K562 (cell line): ENCODE measurements at regions not wholly inside any gene's neighbourhood (a gene's known extent, or its start where the extent isn't known, plus 50 kb on each side); places are given as distances from the start of the nearest gene placed in this dataset.

Source experiments
- ATAC-seq: fragments of 200-7000 bp; cut with Tn5 transposase; 3 replicates; pipeline ENCODE4 v1.9.1; 2020; ENCODE audit warnings: moderate library complexity
- BruUV-seq: library from RNA; stranded (reverse); fragments of 400-500 nt; replicated peaks from 2 replicates; lab custom pipeline; 2021; lab: Mats Ljungman, UMichigan
- CTCF ChIA-PET: fragments of 300-600 bp; formaldehyde crosslinking; extraction: SDS; loops from one replicate; lab custom pipeline; 2021; ENCODE audit warnings: low intra/inter-chr PET ratio; lab: Yijun Ruan, JAX
- POLR2A ChIA-PET: fragments of 300-600, 350-650 bp; sonication (Branson Sonifier 250); formaldehyde crosslinking; extraction: SDS; loops from one replicate; lab custom pipeline; 2021; ENCODE audit warnings: antibody characterized with exemption, inconsistent platforms; lab: Yijun Ruan, JAX
- DNase-seq, 4 experiments: peaks; one replicate each; pipeline versions ENCODE4 v3.0.0 to v3.0.0-alpha.2; 2011 to 2018; ENCODE audit warnings: low spot score in 3 of 4, mixed read lengths in 3 of 4; ENCODE audit errors: extremely low read depth in 1 of 4
- FAIRE-seq: peaks from 2 replicates; lab custom pipeline; 2011; peaks lifted over from hg19 to GRCh38; lab: Jason Lieb, UNC
- H2AFZ ChIP-seq: 2 replicates; pipeline ENCODE4 v1.6.0; 2011; ENCODE audit warnings: low read depth, low read length, control low read depth, inconsistent platforms
- H3K27ac ChIP-seq: fragments of 200-600 bp; 3 replicates; pipeline ENCODE4 v1.8.0; 2011; ENCODE audit warnings: low read depth, mild to moderate bottlenecking, control low read depth, inconsistent platforms, low read length, moderate library complexity, mixed read lengths; ENCODE audit errors: extremely low read depth
- H3K27me3 ChIP-seq, 2 experiments: fragments of 300-600 bp in 1 of 2; 2 replicates in 1 of 2; 3 replicates in 1 of 2; pipeline versions ENCODE4 v1.6.0 to v1.8.0; 2011; ENCODE audit warnings: inconsistent platforms in 2 of 2, low read length in 2 of 2, mild to moderate bottlenecking in 1 of 2, mixed read lengths in 1 of 2, moderate library complexity in 1 of 2; ENCODE audit not compliant: control insufficient read depth in 2 of 2, insufficient read depth in 2 of 2
- H3K36me3 ChIP-seq: fragments of 300-600 bp; 3 replicates; pipeline ENCODE4 v1.8.0; 2011; ENCODE audit warnings: mild to moderate bottlenecking, low read length, inconsistent platforms; ENCODE audit not compliant: control insufficient read depth, insufficient read depth
- H3K4me1 ChIP-seq, 2 experiments: fragments of 200-600 bp in 1 of 2; replicated peaks in 1 of 2; 2 replicates in 1 of 2; 3 replicates in 1 of 2; pipeline versions ENCODE4 v1.5.1 to v1.8.0; 2011; ENCODE audit warnings: inconsistent platforms in 2 of 2, low read length in 2 of 2, mild to moderate bottlenecking in 1 of 2, mixed read lengths in 1 of 2, moderate library complexity in 1 of 2; ENCODE audit not compliant: control insufficient read depth in 2 of 2, insufficient read depth in 2 of 2
- H3K4me2 ChIP-seq: 2 replicates; pipeline ENCODE4 v1.6.1; 2011; ENCODE audit warnings: low read length, control low read depth, inconsistent platforms, mixed read lengths; ENCODE audit not compliant: insufficient read depth
- H3K4me3 ChIP-seq: fragments of 200-600 bp; sonication (generic), shearing (Covaris generic); 2 replicates; pipeline ENCODE4 v1.5.1; 2016; ENCODE audit warnings: control low read depth, inconsistent platforms
- H3K79me2 ChIP-seq: fragments of 200-600 bp; 3 replicates; pipeline ENCODE4 v1.8.0; 2011; ENCODE audit warnings: low read length, inconsistent platforms; ENCODE audit not compliant: control insufficient read depth, insufficient read depth
- H3K9ac ChIP-seq, 2 experiments: 2 replicates each; pipeline versions ENCODE4 v1.6.0 to v1.6.1; 2011; ENCODE audit warnings: low read depth in 2 of 2, low read length in 2 of 2, control low read depth in 1 of 2, inconsistent platforms in 1 of 2, mild to moderate bottlenecking in 1 of 2, mixed read lengths in 1 of 2; ENCODE audit not compliant: insufficient read depth in 1 of 2
- H3K9me1 ChIP-seq: one replicate; pipeline ENCODE4 v1.6.0; 2011; ENCODE audit warnings: inconsistent platforms, mild to moderate bottlenecking, low read length, moderate library complexity; ENCODE audit not compliant: control insufficient read depth, insufficient read depth
- H3K9me3 ChIP-seq: replicated peaks from 2 replicates; pipeline ENCODE4 v1.5.1; 2011; ENCODE audit warnings: low read depth, low read length, inconsistent platforms; ENCODE audit not compliant: control insufficient read depth, insufficient read depth
- H4K20me1 ChIP-seq: replicated peaks from 2 replicates; pipeline ENCODE4 v1.6.1; 2011; ENCODE audit warnings: low read length, inconsistent platforms, mixed read lengths; ENCODE audit not compliant: control insufficient read depth, insufficient read depth
- ATF1 ChIP-seq, 2 experiments: fragments of 450-650 bp in 1 of 2; IDR thresholded peaks; 2 replicates each; pipeline ENCODE4 v1.6.1; 2016; ENCODE audit warnings: missing compliant biosample characterization in 1 of 2, missing genetic modification characterization in 1 of 2
- CCNT2 ChIP-seq: IDR thresholded peaks from 2 replicates; pipeline ENCODE4 v1.6.1; 2011; ENCODE audit warnings: borderline replicate concordance, low read depth, mild to moderate bottlenecking, moderate library complexity, mixed read lengths, low read length; ENCODE audit not compliant: insufficient read length; ENCODE audit errors: extremely low read depth
- FOSL1 ChIP-seq: fragments of 200-800 bp; sonication (Bioruptor generic); conservative IDR thresholded peaks from 2 replicates; pipeline ENCODE4 v1.6.1; 2016; ENCODE audit warnings: missing genetic modification characterization, missing compliant biosample characterization
- FOXA1 ChIP-seq: fragments of 450-650 bp; IDR thresholded peaks from 2 replicates; pipeline ENCODE4 v1.6.1; 2016; ENCODE audit warnings: mild to moderate bottlenecking, borderline replicate concordance
- HMGN3 ChIP-seq: IDR thresholded peaks from 2 replicates; pipeline ENCODE4 v1.6.1; 2011; ENCODE audit warnings: borderline replicate concordance, low read depth, mild to moderate bottlenecking, mixed read lengths, low read length; ENCODE audit not compliant: insufficient read length; ENCODE audit errors: extremely low read depth
- OTX1 ChIP-seq: fragments of 450-650 bp; formaldehyde crosslinking; IDR thresholded peaks from 2 replicates; pipeline ENCODE4 v1.4.0; 2022; ENCODE audit warnings: mild to moderate bottlenecking
- TAF1 ChIP-seq: IDR thresholded peaks from 2 replicates; pipeline ENCODE4 v1.6.1; 2011; ENCODE audit warnings: mild to moderate bottlenecking, low read length, moderate library complexity; ENCODE audit not compliant: insufficient read depth, control insufficient read depth, severe bottlenecking; ENCODE audit errors: extremely low read depth
- TGIF2 ChIP-seq: sonication (generic); formaldehyde crosslinking; IDR thresholded peaks from 2 replicates; pipeline ENCODE4 v1.8.1; 2022; ENCODE audit warnings: mild to moderate bottlenecking, missing genetic modification reagents, moderate library complexity
- WGBS: fragments of 100-300 bp; shearing (Covaris generic); methylation state at CpG from one replicate; pipeline ENCODE4 v1.1.6; 2016; ENCODE audit warnings: low coverage, mixed read lengths; ENCODE audit not compliant: insufficient coverage; ENCODE audit errors: missing lambda C conversion rate; 5-methylcytosine and 5-hydroxymethylcytosine counted together
- in situ Hi-C: fragments of 300-500 bp; cut with MboI; formaldehyde crosslinking; loops from 4 replicates; pipeline ENCODE4 v1.15.0; 2018; ENCODE audit warnings: inconsistent platforms, mixed read lengths
- intact Hi-C: fragments of 100-400 bp; cut with micrococcal nuclease; formaldehyde crosslinking; loops from 2 replicates; pipeline ENCODE4 v1.14.2; 2022
- TF ChIP-seq, protein P1 (sequence below): fragments of 250-450 bp; sonication (Bioruptor Pico); IDR thresholded peaks from 2 replicates; pipeline ENCODE4 v1.5.0; 2022; ENCODE audit warnings: mild to moderate bottlenecking
- TF ChIP-seq, protein P2 (sequence below): fragments of 450-650 bp; IDR thresholded peaks from 2 replicates; pipeline ENCODE4 v1.6.1; 2016; ENCODE audit warnings: missing biosample characterization, missing genetic modification characterization
- TF ChIP-seq, protein P3 (sequence below): sonication (generic); formaldehyde crosslinking; IDR thresholded peaks from 2 replicates; pipeline ENCODE4 v1.8.0; 2022; ENCODE audit warnings: mild to moderate bottlenecking, missing genetic modification reagents
- TF ChIP-seq, protein P4 (sequence below): fragments of 250-450 bp; sonication (Bioruptor Pico); IDR thresholded peaks from 2 replicates; pipeline ENCODE4 v1.5.0; 2021

DNA sequence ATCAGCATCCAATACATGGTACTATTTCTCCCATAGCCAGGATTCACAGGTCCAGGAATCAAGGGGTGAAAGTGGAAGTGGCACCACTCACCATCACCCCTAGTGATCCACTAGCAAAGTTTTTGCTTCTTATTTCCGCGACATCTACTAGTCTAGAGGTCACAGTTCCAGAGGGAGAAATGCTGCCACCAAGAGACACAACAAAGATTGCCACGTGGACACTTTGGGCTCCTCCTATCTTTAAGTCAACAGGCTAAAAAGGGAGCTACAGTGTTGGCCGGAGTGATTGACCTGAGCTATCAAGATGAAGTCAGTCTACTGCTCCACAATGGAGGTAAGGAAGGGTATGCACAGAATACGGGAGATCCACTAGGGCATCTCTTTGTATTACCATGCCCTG lies 178.2 kb downstream of the AKR1D1 start:
- Histone ChIP-seq H4K20me1 (no peaks in the 10 kb centered on the region), H3K4me2 (no peak overlapping the region; the same call in 1 of the 2 replicates), H3K36me3 (no peaks in the 10 kb centered on the region), H3K4me1 (peaks cover 0 to 25% of the 10 kb centered on the region in 2 experiments; a peak in 4 of 5 replicates), H3K9me3 (peaks cover 8% of the 10 kb centered on the region), H3K27me3 (no peaks in the 10 kb centered on the region), H3K9ac (no peak overlapping the region), H3K79me2 (no peaks in the 10 kb centered on the region), H2AFZ (peak overlapping the region; percentile 25; the same call in 1 of the 2 replicates), H3K27ac (no peak overlapping the region), H3K4me3 (no peak overlapping the region), H3K9me1 (no peaks in the 10 kb centered on the region)
- in situ Hi-C loops, result no loop called here
- peak in 1 of 4 experiments; percentile 40 for DNase-seq
- BruUV-seq, result no TSS peak
- no peak for FAIRE-seq
- POLR2A ChIA-PET, result no interaction called here
- CTCF ChIA-PET, result no interaction called here
- intact Hi-C loops, result loop anchor here (10.0 kb wide), 1 partner anchor 250 kb away; the partner anchor contains the start of gene CREB3L2
- WGBS, result 46% methylated on average over 5 of the region's 5 CpGs
- peak; percentile 39; the same call in 2 of the 3 replicates for ATAC-seq
- TF ChIP-seq OTX1, result no peak
- TF ChIP-seq ATF1 (CRISPR knock-in tag; IDR thresholded peaks at IDR 0.05), result no peak
- no peak for TF ChIP-seq ATF1 (tag; IDR thresholded peaks at IDR 0.05)
- no peak for TF ChIP-seq CCNT2
- no peak for TF ChIP-seq FOXA1
- TF ChIP-seq, protein P1, sequence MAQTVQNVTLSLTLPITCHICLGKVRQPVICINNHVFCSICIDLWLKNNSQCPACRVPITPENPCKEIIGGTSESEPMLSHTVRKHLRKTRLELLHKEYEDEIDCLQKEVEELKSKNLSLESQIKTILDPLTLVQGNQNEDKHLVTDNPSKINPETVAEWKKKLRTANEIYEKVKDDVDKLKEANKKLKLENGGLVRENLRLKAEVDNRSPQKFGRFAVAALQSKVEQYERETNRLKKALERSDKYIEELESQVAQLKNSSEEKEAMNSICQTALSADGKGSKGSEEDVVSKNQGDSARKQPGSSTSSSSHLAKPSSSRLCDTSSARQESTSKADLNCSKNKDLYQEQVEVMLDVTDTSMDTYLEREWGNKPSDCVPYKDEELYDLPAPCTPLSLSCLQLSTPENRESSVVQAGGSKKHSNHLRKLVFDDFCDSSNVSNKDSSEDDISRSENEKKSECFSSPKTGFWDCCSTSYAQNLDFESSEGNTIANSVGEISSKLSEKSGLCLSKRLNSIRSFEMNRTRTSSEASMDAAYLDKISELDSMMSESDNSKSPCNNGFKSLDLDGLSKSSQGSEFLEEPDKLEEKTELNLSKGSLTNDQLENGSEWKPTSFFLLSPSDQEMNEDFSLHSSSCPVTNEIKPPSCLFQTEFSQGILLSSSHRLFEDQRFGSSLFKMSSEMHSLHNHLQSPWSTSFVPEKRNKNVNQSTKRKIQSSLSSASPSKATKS (CRISPR knock-in tag), result no peak
- TF ChIP-seq FOSL1 (tag), result no peak
- TF ChIP-seq, protein P2, sequence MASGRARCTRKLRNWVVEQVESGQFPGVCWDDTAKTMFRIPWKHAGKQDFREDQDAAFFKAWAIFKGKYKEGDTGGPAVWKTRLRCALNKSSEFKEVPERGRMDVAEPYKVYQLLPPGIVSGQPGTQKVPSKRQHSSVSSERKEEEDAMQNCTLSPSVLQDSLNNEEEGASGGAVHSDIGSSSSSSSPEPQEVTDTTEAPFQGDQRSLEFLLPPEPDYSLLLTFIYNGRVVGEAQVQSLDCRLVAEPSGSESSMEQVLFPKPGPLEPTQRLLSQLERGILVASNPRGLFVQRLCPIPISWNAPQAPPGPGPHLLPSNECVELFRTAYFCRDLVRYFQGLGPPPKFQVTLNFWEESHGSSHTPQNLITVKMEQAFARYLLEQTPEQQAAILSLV (tag), result no peak
- TF ChIP-seq, protein P3, sequence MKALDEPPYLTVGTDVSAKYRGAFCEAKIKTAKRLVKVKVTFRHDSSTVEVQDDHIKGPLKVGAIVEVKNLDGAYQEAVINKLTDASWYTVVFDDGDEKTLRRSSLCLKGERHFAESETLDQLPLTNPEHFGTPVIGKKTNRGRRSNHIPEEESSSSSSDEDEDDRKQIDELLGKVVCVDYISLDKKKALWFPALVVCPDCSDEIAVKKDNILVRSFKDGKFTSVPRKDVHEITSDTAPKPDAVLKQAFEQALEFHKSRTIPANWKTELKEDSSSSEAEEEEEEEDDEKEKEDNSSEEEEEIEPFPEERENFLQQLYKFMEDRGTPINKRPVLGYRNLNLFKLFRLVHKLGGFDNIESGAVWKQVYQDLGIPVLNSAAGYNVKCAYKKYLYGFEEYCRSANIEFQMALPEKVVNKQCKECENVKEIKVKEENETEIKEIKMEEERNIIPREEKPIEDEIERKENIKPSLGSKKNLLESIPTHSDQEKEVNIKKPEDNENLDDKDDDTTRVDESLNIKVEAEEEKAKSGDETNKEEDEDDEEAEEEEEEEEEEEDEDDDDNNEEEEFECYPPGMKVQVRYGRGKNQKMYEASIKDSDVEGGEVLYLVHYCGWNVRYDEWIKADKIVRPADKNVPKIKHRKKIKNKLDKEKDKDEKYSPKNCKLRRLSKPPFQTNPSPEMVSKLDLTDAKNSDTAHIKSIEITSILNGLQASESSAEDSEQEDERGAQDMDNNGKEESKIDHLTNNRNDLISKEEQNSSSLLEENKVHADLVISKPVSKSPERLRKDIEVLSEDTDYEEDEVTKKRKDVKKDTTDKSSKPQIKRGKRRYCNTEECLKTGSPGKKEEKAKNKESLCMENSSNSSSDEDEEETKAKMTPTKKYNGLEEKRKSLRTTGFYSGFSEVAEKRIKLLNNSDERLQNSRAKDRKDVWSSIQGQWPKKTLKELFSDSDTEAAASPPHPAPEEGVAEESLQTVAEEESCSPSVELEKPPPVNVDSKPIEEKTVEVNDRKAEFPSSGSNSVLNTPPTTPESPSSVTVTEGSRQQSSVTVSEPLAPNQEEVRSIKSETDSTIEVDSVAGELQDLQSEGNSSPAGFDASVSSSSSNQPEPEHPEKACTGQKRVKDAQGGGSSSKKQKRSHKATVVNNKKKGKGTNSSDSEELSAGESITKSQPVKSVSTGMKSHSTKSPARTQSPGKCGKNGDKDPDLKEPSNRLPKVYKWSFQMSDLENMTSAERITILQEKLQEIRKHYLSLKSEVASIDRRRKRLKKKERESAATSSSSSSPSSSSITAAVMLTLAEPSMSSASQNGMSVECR, result no peak
- TF ChIP-seq TGIF2 (CRISPR knock-in tag), result no peak
- TF ChIP-seq, protein P4, sequence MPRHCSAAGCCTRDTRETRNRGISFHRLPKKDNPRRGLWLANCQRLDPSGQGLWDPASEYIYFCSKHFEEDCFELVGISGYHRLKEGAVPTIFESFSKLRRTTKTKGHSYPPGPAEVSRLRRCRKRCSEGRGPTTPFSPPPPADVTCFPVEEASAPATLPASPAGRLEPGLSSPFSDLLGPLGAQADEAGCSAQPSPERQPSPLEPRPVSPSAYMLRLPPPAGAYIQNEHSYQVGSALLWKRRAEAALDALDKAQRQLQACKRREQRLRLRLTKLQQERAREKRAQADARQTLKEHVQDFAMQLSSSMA (CRISPR knock-in tag), result no peak
- TF ChIP-seq TAF1, result no peak
- no peak for TF ChIP-seq HMGN3
